WTC11 (cell line): ENCODE measurements at regions not wholly inside any gene's neighbourhood (a gene's known extent, or its start where the extent isn't known, plus 50 kb on each side); places are given as distances from the start of the nearest gene placed in this dataset.

Experiments
- ATAC-seq: fragments of 200-7000 bp; cut with Tn5 transposase; 2 replicates; pipeline ENCODE4 v1.10.0; 2021; ENCODE audit warnings: mild to moderate bottlenecking, moderate library complexity
- CTCF ChIA-PET: fragments of 300-600 bp; sonication (Branson Sonifier 250); formaldehyde crosslinking; loops from one replicate; lab custom pipeline; 2021; ENCODE audit warnings: antibody characterized with exemption; lab: Charles Lee
- POLR2A ChIA-PET: fragments of 350-600 bp; sonication (Branson Sonifier 250); formaldehyde crosslinking; loops from one replicate; lab custom pipeline; 2021; ENCODE audit warnings: antibody characterized with exemption; lab: Charles Lee
- DNase-seq: peaks from one replicate; pipeline ENCODE4 v3.0.0; 2021; ENCODE audit warnings: low spot score
- H3K27ac Mint-ChIP-seq: 2 replicates; pipeline ENCODE4 v1.8.0; 2021; ENCODE audit warnings: mixed read lengths
- H3K27me3 Mint-ChIP-seq: 2 replicates; pipeline ENCODE4 v1.8.0; 2021; ENCODE audit warnings: low read depth, mild to moderate bottlenecking, moderate library complexity, mixed read lengths
- H3K36me3 Mint-ChIP-seq: 2 replicates; pipeline ENCODE4 v1.8.0; 2021; ENCODE audit warnings: mixed read lengths
- H3K4me1 Mint-ChIP-seq: 2 replicates; pipeline ENCODE4 v1.8.0; 2022; ENCODE audit warnings: mixed read lengths
- H3K4me3 Mint-ChIP-seq: 2 replicates; pipeline ENCODE4 v1.8.0; 2021; ENCODE audit warnings: mild to moderate bottlenecking, moderate library complexity, mixed read lengths
- H3K9me3 Mint-ChIP-seq: 2 replicates; pipeline ENCODE4 v1.8.0; 2021; ENCODE audit warnings: mixed read lengths
- ESRRA ChIP-seq: sonication (generic); formaldehyde crosslinking; IDR thresholded peaks from 2 replicates; pipeline ENCODE4 v1.8.1; 2022; ENCODE audit warnings: mild to moderate bottlenecking, missing genetic modification reagents, borderline replicate concordance
- ETV6 ChIP-seq: sonication (generic); formaldehyde crosslinking; IDR thresholded peaks from 2 replicates; pipeline ENCODE4 v1.8.1; 2022; ENCODE audit warnings: mild to moderate bottlenecking, missing genetic modification reagents
- FOXK1 ChIP-seq: sonication (generic); formaldehyde crosslinking; IDR thresholded peaks from 2 replicates; pipeline ENCODE4 v1.8.0; 2022; ENCODE audit warnings: mild to moderate bottlenecking, moderate library complexity, missing genetic modification reagents
- GRHL2 ChIP-seq: fragments of 250-450 bp; sonication (Bioruptor Pico); IDR thresholded peaks from 2 replicates; pipeline ENCODE4 v1.8.0; 2022; ENCODE audit warnings: mild to moderate bottlenecking, moderate library complexity; ENCODE audit not compliant: insufficient replicate concordance, severe bottlenecking
- JAZF1 ChIP-seq: fragments of 250-450 bp; sonication (Bioruptor Pico); IDR thresholded peaks from 2 replicates; pipeline ENCODE4 v1.9.0; 2021; ENCODE audit warnings: moderate library complexity, mild to moderate bottlenecking, inconsistent platforms
- JUN ChIP-seq: sonication (generic); formaldehyde crosslinking; IDR thresholded peaks from 2 replicates; pipeline ENCODE4 v1.8.0; 2023; ENCODE audit warnings: mild to moderate bottlenecking, missing genetic modification reagents
- PRRX2 ChIP-seq: fragments of 250-450 bp; sonication (Bioruptor Pico); IDR thresholded peaks from 2 replicates; pipeline ENCODE4 v1.8.0; 2021; ENCODE audit warnings: mild to moderate bottlenecking
- SMAD3 ChIP-seq: sonication (generic); formaldehyde crosslinking; IDR thresholded peaks from 2 replicates; pipeline ENCODE4 v1.8.0; 2022; ENCODE audit warnings: missing genetic modification reagents, mild to moderate bottlenecking, borderline replicate concordance
- SOX15 ChIP-seq: fragments of 250-450 bp; sonication (Bioruptor Pico); IDR thresholded peaks from 2 replicates; pipeline ENCODE4 v1.9.0; 2021; ENCODE audit warnings: mild to moderate bottlenecking
- TCF7 ChIP-seq: sonication (generic); formaldehyde crosslinking; IDR thresholded peaks from 2 replicates; pipeline ENCODE4 v1.8.0; 2022; ENCODE audit warnings: mild to moderate bottlenecking, low read depth, missing genetic modification reagents, moderate library complexity
- TP53 ChIP-seq: sonication (generic); formaldehyde crosslinking; IDR thresholded peaks from 2 replicates; pipeline ENCODE4 v1.8.1; 2023; ENCODE audit warnings: mild to moderate bottlenecking, missing genetic modification reagents
- ZBTB21 ChIP-seq: sonication (generic); formaldehyde crosslinking; IDR thresholded peaks from 2 replicates; pipeline ENCODE4 v1.8.1; 2023; ENCODE audit warnings: mild to moderate bottlenecking, missing genetic modification reagents, borderline replicate concordance
- ZNF138 ChIP-seq: sonication (generic); formaldehyde crosslinking; conservative IDR thresholded peaks from 2 replicates; pipeline ENCODE4 v1.8.1; 2022; ENCODE audit warnings: mild to moderate bottlenecking, moderate library complexity, missing genetic modification reagents
- ZNF317 ChIP-seq: sonication (generic); formaldehyde crosslinking; IDR thresholded peaks from 2 replicates; pipeline ENCODE4 v1.8.1; 2023; ENCODE audit warnings: low read depth, mild to moderate bottlenecking, moderate library complexity, missing genetic modification reagents, borderline replicate concordance
- TF ChIP-seq, protein P1 (sequence below): sonication (generic); formaldehyde crosslinking; IDR thresholded peaks from 2 replicates; pipeline ENCODE4 v1.8.1; 2023; ENCODE audit warnings: mild to moderate bottlenecking, missing genetic modification reagents, borderline replicate concordance
- TF ChIP-seq, protein P2 (sequence below): sonication (generic); formaldehyde crosslinking; IDR thresholded peaks from 2 replicates; pipeline ENCODE4 v1.8.0; 2023; ENCODE audit warnings: mild to moderate bottlenecking, missing genetic modification reagents
- TF ChIP-seq, protein P3 (sequence below): sonication (generic); formaldehyde crosslinking; IDR thresholded peaks from 2 replicates; pipeline ENCODE4 v1.8.1; 2023; ENCODE audit warnings: mild to moderate bottlenecking, missing genetic modification reagents, moderate library complexity
- TF ChIP-seq, protein P4 (sequence below): sonication (generic); formaldehyde crosslinking; IDR thresholded peaks from 2 replicates; pipeline ENCODE4 v1.8.0; 2022; ENCODE audit warnings: mild to moderate bottlenecking, missing genetic modification reagents
- TF ChIP-seq, protein P5 (sequence below): sonication (generic); formaldehyde crosslinking; conservative IDR thresholded peaks from 2 replicates; pipeline ENCODE4 v1.8.1; 2023; ENCODE audit warnings: mild to moderate bottlenecking, low read depth, missing genetic modification reagents, moderate library complexity
- TF ChIP-seq, protein P6 (sequence below): fragments of 250-450 bp; sonication (Bioruptor Pico); IDR thresholded peaks from 2 replicates; pipeline ENCODE4 v1.9.0; 2021; ENCODE audit warnings: moderate library complexity, mild to moderate bottlenecking, inconsistent platforms, borderline replicate concordance

DNA sequence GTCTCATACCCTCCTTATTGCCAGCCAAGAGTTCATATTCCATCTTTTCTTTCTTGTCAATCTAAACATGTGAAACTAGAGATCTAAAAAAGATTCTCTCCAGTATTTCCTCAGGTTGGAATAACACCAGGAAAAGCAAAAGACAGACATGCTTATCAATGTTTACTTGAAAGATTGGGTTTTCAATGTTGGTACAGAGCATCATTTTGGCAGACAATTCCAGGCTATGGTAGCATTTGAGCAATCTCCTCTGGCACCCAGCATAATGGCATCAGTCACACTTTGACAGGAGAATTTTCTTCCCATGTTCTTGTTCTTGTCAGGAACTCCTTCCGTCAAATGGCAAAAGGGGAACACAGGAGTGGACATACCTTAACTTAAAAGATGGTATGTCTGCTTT lies 61.0 kb upstream of the RARB start:
- Mint-ChIP-seq H3K27me3 (no peaks in the 10 kb centered on the region), H3K4me1 (no peaks in the 10 kb centered on the region), H3K4me3 (no peak overlapping the region), H3K27ac (no peak overlapping the region), H3K36me3 (no peaks in the 10 kb centered on the region), H3K9me3 (peaks cover 15% of the 10 kb centered on the region)
- ChIA-PET CTCF (no interaction called here), POLR2A (no interaction called here)
- no peak for ATAC-seq
- no peak for DNase-seq
- no peak for TF ChIP-seq TP53
- no peak for TF ChIP-seq SOX15
- no peak for TF ChIP-seq ZNF138 (CRISPR knock-in tag)
- TF ChIP-seq, protein P1, sequence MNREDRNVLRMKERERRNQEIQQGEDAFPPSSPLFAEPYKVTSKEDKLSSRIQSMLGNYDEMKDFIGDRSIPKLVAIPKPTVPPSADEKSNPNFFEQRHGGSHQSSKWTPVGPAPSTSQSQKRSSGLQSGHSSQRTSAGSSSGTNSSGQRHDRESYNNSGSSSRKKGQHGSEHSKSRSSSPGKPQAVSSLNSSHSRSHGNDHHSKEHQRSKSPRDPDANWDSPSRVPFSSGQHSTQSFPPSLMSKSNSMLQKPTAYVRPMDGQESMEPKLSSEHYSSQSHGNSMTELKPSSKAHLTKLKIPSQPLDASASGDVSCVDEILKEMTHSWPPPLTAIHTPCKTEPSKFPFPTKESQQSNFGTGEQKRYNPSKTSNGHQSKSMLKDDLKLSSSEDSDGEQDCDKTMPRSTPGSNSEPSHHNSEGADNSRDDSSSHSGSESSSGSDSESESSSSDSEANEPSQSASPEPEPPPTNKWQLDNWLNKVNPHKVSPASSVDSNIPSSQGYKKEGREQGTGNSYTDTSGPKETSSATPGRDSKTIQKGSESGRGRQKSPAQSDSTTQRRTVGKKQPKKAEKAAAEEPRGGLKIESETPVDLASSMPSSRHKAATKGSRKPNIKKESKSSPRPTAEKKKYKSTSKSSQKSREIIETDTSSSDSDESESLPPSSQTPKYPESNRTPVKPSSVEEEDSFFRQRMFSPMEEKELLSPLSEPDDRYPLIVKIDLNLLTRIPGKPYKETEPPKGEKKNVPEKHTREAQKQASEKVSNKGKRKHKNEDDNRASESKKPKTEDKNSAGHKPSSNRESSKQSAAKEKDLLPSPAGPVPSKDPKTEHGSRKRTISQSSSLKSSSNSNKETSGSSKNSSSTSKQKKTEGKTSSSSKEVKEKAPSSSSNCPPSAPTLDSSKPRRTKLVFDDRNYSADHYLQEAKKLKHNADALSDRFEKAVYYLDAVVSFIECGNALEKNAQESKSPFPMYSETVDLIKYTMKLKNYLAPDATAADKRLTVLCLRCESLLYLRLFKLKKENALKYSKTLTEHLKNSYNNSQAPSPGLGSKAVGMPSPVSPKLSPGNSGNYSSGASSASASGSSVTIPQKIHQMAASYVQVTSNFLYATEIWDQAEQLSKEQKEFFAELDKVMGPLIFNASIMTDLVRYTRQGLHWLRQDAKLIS (CRISPR knock-in tag), result no peak
- TF ChIP-seq, protein P2, sequence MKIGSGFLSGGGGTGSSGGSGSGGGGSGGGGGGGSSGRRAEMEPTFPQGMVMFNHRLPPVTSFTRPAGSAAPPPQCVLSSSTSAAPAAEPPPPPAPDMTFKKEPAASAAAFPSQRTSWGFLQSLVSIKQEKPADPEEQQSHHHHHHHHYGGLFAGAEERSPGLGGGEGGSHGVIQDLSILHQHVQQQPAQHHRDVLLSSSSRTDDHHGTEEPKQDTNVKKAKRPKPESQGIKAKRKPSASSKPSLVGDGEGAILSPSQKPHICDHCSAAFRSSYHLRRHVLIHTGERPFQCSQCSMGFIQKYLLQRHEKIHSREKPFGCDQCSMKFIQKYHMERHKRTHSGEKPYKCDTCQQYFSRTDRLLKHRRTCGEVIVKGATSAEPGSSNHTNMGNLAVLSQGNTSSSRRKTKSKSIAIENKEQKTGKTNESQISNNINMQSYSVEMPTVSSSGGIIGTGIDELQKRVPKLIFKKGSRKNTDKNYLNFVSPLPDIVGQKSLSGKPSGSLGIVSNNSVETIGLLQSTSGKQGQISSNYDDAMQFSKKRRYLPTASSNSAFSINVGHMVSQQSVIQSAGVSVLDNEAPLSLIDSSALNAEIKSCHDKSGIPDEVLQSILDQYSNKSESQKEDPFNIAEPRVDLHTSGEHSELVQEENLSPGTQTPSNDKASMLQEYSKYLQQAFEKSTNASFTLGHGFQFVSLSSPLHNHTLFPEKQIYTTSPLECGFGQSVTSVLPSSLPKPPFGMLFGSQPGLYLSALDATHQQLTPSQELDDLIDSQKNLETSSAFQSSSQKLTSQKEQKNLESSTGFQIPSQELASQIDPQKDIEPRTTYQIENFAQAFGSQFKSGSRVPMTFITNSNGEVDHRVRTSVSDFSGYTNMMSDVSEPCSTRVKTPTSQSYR (CRISPR knock-in tag), result no peak
- TF ChIP-seq TCF7 (CRISPR knock-in tag), result no peak
- TF ChIP-seq, protein P3, sequence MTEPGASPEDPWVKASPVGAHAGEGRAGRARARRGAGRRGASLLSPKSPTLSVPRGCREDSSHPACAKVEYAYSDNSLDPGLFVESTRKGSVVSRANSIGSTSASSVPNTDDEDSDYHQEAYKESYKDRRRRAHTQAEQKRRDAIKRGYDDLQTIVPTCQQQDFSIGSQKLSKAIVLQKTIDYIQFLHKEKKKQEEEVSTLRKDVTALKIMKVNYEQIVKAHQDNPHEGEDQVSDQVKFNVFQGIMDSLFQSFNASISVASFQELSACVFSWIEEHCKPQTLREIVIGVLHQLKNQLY (CRISPR knock-in tag), result no peak
- no peak for TF ChIP-seq PRRX2 (CRISPR knock-in tag)

DNA sequence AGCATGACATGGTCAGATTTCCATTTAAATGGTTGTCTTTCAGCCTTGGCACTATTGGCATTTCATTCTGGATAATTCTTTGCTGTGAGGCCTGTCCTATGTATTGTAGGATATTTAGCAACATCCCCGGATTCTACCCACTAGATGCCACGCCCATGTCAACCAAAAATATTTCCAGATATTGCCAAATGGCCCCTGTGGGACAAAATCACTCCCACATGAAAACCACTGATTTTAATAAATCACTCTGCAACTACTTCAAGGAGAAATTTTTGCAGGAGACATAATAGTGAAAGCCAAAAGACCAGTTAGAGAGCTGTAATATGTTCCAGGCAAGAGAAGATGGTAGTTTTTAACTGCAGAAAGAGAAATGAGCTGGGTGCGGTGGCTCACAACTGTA lies 55.9 kb upstream of the RARB start:
- ATAC-seq (no peak), DNase-seq (no peak)
- no peaks in the 10 kb centered on the region for H3K4me1 Mint-ChIP-seq
- no peaks in the 10 kb centered on the region for H3K27me3 Mint-ChIP-seq
- H3K36me3 Mint-ChIP-seq, result no peaks in the 10 kb centered on the region
- no peak overlapping the region for H3K27ac Mint-ChIP-seq
- H3K9me3 Mint-ChIP-seq, result no peaks in the 10 kb centered on the region; the same call in 1 of the 2 replicates
- CTCF ChIA-PET, result no interaction called here
- POLR2A ChIA-PET, result no interaction called here
- TF ChIP-seq SMAD3 (no peak), ZNF317 (no peak), JAZF1 (CRISPR knock-in tag) (no peak), GRHL2 (CRISPR knock-in tag) (no peak), ZBTB21 (no peak), ETV6 (CRISPR knock-in tag) (no peak), JUN (no peak), FOXK1 (no peak), ESRRA (CRISPR knock-in tag) (no peak)
- TF ChIP-seq, protein P4, sequence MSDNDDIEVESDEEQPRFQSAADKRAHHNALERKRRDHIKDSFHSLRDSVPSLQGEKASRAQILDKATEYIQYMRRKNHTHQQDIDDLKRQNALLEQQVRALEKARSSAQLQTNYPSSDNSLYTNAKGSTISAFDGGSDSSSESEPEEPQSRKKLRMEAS (CRISPR knock-in tag), result no peak
- TF ChIP-seq, protein P5, sequence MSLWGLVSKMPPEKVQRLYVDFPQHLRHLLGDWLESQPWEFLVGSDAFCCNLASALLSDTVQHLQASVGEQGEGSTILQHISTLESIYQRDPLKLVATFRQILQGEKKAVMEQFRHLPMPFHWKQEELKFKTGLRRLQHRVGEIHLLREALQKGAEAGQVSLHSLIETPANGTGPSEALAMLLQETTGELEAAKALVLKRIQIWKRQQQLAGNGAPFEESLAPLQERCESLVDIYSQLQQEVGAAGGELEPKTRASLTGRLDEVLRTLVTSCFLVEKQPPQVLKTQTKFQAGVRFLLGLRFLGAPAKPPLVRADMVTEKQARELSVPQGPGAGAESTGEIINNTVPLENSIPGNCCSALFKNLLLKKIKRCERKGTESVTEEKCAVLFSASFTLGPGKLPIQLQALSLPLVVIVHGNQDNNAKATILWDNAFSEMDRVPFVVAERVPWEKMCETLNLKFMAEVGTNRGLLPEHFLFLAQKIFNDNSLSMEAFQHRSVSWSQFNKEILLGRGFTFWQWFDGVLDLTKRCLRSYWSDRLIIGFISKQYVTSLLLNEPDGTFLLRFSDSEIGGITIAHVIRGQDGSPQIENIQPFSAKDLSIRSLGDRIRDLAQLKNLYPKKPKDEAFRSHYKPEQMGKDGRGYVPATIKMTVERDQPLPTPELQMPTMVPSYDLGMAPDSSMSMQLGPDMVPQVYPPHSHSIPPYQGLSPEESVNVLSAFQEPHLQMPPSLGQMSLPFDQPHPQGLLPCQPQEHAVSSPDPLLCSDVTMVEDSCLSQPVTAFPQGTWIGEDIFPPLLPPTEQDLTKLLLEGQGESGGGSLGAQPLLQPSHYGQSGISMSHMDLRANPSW (CRISPR knock-in tag), result no peak
- TF ChIP-seq, protein P6, sequence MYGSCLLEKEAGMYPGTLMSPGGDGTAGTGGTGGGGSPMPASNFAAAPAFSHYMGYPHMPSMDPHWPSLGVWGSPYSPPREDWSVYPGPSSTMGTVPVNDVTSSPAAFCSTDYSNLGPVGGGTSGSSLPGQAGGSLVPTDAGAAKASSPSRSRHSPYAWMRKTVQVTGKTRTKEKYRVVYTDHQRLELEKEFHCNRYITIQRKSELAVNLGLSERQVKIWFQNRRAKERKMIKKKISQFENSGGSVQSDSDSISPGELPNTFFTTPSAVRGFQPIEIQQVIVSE (CRISPR knock-in tag), result no peak
- no peak overlapping the region for H3K4me3 Mint-ChIP-seq
